Body of pancreas (tissue), 4 donors: ENCODE measurements at regions not wholly inside any gene's neighbourhood (a gene's known extent, or its start where the extent isn't known, plus 50 kb on each side); places are given as distances from the start of the nearest gene placed in this dataset.

Experiments
- ATAC-seq: fragments of 150-250 bp; one replicate; pipeline ENCODE4 v1.9.1; 2016
- DNase-seq, 4 donors: peaks; one replicate each; pipeline ENCODE4 v3.0.0-alpha.2; 2019
- H3K27ac ChIP-seq, 4 donors: fragments of 200-600 bp; sonication (generic); 1 replicate in 3 of 4; 2 replicates in 1 of 4; pipeline versions ENCODE4 v1.5.1 to v1.6.1; 2016 to 2019; ENCODE audit warnings: mild to moderate bottlenecking in 1 of 4, mixed read lengths in 1 of 4, moderate library complexity in 1 of 4
- H3K27me3 ChIP-seq, 2 donors: fragments of 200-600 bp; sonication (generic); one replicate each; pipeline ENCODE4 v1.6.0; 2016; ENCODE audit warnings: mild to moderate bottlenecking in 1 of 2
- H3K36me3 ChIP-seq, 2 donors: fragments of 200-600 bp; sonication (generic); replicated peaks in 1 of 2; 2 replicates each; pipeline ENCODE4 v1.5.1; 2016; ENCODE audit warnings: low read depth in 2 of 2; ENCODE audit not compliant: insufficient read depth in 1 of 2
- H3K4me1 ChIP-seq: fragments of 200-600 bp; sonication (generic); one replicate; pipeline ENCODE4 v1.6.0; 2016
- H3K4me3 ChIP-seq, 2 donors: fragments of 200-600 bp; sonication (generic); 1 replicate in 1 of 2; 2 replicates in 1 of 2; pipeline ENCODE4 v1.5.1; 2016 to 2019
- H3K9me3 ChIP-seq, 3 donors: fragments of 200-600 bp; sonication (generic); 1 replicate in 2 of 3; 2 replicates in 1 of 3; pipeline ENCODE4 v1.5.1; 2016
- CTCF ChIP-seq, 7 experiments: fragments of 450-650 bp in 4 of 7; fragments of 200-600 bp in 3 of 7; sonication (generic) in 3 of 7; IDR thresholded peaks; one replicate each; pipeline ENCODE4 v1.5.1; 2016 to 2019; ENCODE audit warnings: antibody characterized with exemption in 7 of 7
- POLR2A ChIP-seq, 3 donors: fragments of 450-650 bp; IDR thresholded peaks; one replicate each; pipeline ENCODE4 v1.6.1; 2016; ENCODE audit warnings: antibody characterized with exemption in 3 of 3, mild to moderate bottlenecking in 2 of 3
- WGBS, 2 donors: methylation state at CpG; one replicate each; pipeline ENCODE4 v1.1.5; 2017; 5-methylcytosine and 5-hydroxymethylcytosine counted together
- intact Hi-C: fragments of 100-400 bp; cut with DNase I; formaldehyde crosslinking; loops from one replicate; pipeline ENCODE4 v1.15.1; 2023

DNA sequence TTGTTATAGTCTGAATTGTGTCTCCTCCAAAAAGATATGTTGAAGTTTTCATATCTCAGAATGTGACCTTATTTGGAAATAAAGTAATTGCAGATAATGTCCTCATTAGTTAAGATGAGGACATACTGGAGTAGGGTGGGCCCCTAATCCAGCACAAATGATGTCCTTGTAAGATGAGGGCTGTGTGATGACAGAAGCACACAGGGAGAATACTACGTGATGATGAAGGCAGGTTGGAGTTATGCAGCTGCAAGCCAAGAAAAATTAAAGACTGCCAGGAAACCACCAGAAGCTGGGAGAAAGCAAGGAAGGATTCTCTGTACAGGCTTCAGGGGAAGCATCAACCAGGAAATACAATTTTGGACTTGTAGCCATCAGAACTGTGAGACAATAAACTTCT, 58.3 kb upstream of the PNPT1 start:
- Histone ChIP-seq H3K9me3 (no peaks in the 10 kb centered on the region), H3K4me1 (no peaks in the 10 kb centered on the region), H3K27me3 (no peaks in the 10 kb centered on the region), H3K36me3 (no peaks in the 10 kb centered on the region), H3K4me3 (no peak overlapping the region), H3K27ac (no peak overlapping the region)
- DNase-seq (no peak), ATAC-seq (no peak)
- whole genome bisulfite sequencing, 2 donors = 31 to 74% methylated on average over 1 of the region's 1 CpG
- TF ChIP-seq POLR2A (IDR thresholded peaks at IDR 0.05) = no peak
- TF ChIP-seq CTCF (IDR thresholded peaks at IDR 0.05) = no peak
- intact Hi-C loops = no loop called here

- no peak overlapping the region for H3K4me3 ChIP-seq
- WGBS, 2 donors = 29 to 34% methylated on average over 1 of the region's 1 CpG
- intact Hi-C loops = no loop called here
- no peaks in the 10 kb centered on the region for H3K9me3 ChIP-seq
- H3K4me1 ChIP-seq = no peaks in the 10 kb centered on the region
- no peak for ATAC-seq
- TF ChIP-seq CTCF (IDR thresholded peaks at IDR 0.05) (no peak), POLR2A (IDR thresholded peaks at IDR 0.05) (no peak)
- no peak overlapping the region for H3K27ac ChIP-seq
- DNase-seq = no peak
- no peaks in the 10 kb centered on the region for H3K27me3 ChIP-seq
- H3K36me3 ChIP-seq = no peaks in the 10 kb centered on the region
These were observed 49.9 kb upstream of the PNPT1 start for GRCh38 chr2:55743583-55743982.
